Skin epidermis (tissue), 12 donors: ENCODE measurements at regions not wholly inside any gene's neighbourhood (a gene's known extent, or its start where the extent isn't known, plus 50 kb on each side); places are given as distances from the start of the nearest gene placed in this dataset.
"Not testable (repeated sequence)": the region's sequence is repeated elsewhere in the genome, so short reads cannot be mapped to it uniquely, and the experiment has no call there.

Experiments
- H3K27ac ChIP-seq, 21 experiments: fragments of 200-600 bp; sonication (generic) in 11 of 21; one replicate each; pipeline ENCODE4 v1.5.0; 2020; ENCODE audit warnings: mild to moderate bottlenecking in 3 of 21, inconsistent platforms in 2 of 21, moderate library complexity in 2 of 21
- H3K4me3 ChIP-seq, 7 experiments: fragments of 200-600 bp; sonication (generic) in 2 of 7; one replicate each; pipeline ENCODE4 v1.5.0; 2020; ENCODE audit warnings: inconsistent platforms in 2 of 7, mild to moderate bottlenecking in 2 of 7, moderate library complexity in 1 of 7

DNA sequence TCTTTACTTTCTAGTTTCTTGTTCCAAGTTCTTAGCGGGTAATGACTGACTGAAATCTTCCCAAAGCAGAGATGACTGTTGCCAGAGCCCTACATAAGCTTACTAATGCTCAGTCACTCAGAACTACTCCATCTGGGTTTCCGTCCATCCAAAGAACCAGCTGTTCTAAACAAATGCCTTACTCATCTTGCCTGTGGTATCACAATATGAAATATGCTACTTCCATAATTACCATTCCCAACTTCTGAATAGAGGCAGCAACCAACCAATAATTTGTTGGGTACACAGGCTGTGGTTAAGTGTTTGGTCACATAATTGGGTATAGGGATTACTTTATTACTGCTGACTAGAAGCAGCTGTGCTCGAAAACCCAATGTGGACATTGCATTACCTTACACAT lies 930.2 kb upstream of the DIAPH2 start:
- Histone ChIP-seq H3K27ac (no peak overlapping the region), H3K4me3 (no peak overlapping the region)

DNA sequence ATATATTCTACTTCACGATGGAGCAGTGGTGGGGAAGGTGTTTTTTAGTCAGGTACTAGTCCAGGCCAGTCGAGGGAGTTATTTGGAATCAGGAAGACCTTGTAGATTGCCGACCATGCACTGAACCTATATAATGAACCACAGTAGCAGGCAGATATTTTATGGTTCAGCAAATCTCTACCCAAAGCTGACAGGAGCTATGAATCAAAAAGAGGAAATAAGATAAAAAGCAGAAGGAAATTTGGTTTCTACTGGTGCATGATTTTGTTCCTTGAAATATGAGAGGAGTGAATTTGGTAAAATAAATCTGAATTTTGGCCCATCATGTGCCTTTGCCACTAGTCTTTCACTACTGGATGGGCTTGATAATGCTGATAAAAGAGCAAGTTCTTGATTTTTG lies 924.3 kb upstream of the DIAPH2 start:
- no peak overlapping the region for H3K27ac ChIP-seq
- H3K4me3 ChIP-seq: no peak overlapping the region

DNA sequence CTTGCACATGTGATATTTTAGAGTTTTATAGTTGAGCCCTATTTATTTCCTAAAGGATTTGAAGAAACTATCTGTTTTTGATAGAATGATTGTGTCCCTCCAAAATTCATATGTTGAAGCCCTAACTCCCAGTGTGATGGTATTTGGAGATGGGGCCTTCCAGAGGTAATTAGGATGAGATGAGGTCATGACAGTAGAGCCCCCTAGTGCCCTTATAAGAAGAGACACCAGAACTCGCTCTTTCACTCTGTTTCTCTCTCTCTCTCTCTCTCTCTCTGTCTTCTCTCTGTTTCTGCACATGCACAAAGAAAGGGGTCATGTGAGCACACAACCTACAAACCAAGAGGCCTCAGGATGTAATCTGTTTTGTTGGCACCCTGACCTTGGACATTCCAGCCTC lies 921.9 kb upstream of the DIAPH2 start:
- Histone ChIP-seq H3K27ac (no peak overlapping the region), H3K4me3 (no peak overlapping the region)

DNA sequence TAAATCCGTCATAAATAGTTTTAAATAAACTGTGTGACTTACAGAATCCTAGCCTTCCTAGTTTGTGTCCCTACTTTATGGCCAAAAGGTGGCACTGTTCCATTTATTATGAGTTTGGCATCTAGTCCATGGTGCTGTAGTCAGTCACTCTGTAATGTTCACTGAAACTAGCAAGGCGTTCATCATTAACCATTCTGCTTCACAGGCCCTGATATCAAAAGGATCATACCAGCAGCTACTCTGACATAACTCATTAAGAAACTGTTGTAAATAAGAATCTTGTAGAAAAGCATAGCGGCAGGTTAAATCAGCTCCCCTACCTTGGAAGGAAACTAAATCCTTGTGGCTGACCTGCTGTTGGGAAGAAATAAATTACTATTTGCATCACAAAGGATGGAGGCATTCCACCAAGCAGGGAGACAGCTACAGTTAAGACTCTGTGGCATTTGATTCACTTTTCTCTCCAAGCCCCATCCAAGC lies 919.6 kb upstream of the DIAPH2 start:
- H3K4me3 ChIP-seq: no peak overlapping the region
- H3K27ac ChIP-seq: no peak overlapping the region

DNA sequence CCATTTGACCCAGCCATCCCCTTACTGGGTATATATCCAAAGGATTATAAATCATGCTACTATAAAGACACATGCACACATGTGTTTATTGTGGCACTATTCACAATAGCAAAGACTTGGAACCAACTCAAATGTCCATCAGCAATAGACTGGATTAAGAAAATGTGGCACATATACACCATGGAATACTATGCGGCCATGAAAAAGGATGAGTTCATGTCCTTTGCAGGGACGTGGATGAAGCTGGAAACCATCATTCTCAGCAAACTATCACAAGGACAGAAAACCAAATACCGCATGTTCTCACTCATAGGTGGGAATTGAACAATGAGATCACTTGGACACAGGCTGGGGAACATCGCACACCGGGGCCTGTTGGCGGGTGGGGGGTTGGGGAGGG lies 913.4 kb upstream of the DIAPH2 start:
- not testable (repeated sequence) for H3K27ac ChIP-seq, H3K4me3 ChIP-seq

DNA sequence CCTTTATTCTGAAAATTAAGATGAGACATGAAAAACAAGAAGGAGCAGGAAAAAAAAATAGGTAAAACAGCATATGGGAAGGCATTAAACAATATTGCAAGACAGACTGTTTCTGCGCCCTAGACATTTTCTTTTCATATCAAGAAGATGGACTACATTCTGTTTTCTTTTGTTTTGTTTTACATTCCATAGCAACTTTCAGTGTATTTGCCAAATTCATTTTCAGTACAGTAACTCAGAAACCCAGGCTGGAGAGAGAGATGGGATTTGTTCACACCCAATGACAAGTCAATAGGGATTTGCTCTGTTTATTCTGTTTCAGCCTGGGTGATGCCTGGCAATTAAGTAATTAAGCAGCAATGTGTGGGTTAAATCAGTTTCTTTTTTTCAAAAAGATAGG lies 892.8 kb upstream of the DIAPH2 start:
- no peak overlapping the region for H3K27ac ChIP-seq

DNA sequence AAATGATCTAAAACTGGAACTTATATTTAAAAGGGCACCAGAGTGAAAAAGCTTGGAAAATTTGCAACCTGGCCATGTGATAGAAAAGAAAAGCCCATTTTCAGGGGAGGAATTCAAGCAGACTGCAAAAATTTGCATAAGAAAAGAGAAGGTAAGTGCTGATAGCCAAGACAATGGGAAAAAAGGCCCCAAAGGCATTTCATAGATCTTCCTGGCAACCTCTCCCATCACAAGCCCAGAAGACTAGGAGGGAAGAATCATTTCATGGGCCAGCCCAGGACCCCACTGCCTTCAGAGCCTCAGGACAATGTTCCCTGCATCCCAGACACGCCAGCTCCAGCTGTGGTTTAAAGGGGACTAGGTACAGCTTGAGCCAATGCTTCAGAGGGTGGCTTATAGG lies 887.3 kb upstream of the DIAPH2 start:
- Histone ChIP-seq H3K4me3 (no peak overlapping the region), H3K27ac (no peak overlapping the region)

More for the DNA sequence above, 892.8 kb upstream of the DIAPH2 start:
- H3K4me3 ChIP-seq: no peak overlapping the region

DNA sequence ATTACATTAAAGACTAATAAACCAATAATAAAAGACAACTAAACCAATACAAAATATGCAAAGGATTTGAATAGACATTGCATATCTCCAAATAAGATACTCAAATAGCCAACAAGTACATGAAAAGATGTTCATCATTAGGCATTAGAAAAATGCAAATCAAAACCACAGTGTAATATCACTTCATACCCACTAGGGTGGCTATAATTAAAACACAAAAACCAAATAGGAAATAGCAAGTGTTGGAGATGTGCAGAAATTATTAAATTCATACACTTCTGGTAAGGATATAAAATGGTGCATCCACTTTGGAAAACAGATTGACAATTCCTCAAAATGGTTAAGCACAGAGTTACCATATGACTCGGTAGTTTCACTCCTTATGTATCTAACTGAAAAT lies 860.8 kb upstream of the DIAPH2 start:
- no peak overlapping the region for H3K27ac ChIP-seq
- no peak overlapping the region for H3K4me3 ChIP-seq

DNA sequence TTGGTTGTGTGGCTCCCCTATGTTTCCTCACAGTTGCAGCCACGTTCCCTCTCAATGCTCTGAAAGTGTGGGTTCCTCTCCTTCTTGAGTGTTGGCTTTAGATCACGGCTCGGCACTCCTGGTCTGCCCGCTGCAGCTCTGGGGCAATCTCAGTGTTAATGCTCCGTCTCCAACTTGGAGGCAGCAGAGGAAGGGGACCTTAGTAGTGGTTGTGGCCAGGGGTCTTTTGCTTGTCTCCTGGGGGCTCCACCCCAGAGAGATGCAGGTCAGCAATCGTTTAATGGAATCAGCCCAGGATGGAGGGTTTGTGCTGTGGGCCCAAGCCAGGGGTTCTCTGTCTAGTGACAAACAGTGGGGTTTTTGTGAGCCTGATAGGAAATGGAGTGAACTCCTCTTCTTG lies 849.4 kb upstream of the DIAPH2 start:
- H3K4me3 ChIP-seq: no peak overlapping the region

DNA sequence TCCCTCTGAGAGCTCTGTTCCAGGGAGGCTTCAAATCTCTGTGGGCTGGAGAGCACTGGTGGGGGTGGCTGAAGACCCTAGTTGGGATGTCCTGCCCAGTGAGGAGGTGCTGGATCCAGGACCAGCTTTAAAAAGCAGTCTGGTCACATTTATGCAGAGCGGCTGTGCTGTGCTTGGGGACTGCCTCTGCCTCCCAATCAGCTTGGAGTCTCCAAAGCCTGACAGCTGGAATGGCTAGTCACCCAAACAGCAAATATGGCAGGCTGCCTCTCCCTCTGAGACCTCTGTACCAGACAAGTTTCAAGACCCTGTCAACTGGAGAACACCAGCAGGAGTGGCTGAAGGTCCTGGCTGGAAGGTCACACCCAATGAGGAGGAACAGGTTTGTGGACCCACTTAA lies 848.1 kb upstream of the DIAPH2 start:
- H3K4me3 ChIP-seq: no peak overlapping the region
- no peak overlapping the region for H3K27ac ChIP-seq

More for the DNA sequence above, 849.4 kb upstream of the DIAPH2 start:
- no peak overlapping the region for H3K27ac ChIP-seq

DNA sequence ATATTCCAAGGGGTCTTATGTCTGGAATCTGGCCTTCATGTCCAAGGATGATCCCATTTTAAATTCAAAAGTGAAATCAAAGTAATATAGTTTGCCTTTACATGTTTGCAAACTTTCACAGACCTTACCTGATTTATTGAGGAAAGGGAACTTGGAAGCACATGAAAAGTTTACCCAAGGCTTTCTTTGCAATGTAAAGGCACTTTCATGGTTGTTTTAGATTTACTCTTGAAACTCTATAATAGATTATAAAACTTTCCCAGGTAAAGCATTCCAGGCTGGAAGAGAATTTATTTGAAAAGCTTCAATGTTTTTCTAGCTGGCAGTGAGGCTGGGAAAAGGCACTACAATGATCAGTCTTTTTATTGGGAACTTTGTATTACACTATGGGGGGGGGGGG lies 842.8 kb upstream of the DIAPH2 start:
- H3K4me3 ChIP-seq: no peak overlapping the region
- no peak overlapping the region for H3K27ac ChIP-seq

DNA sequence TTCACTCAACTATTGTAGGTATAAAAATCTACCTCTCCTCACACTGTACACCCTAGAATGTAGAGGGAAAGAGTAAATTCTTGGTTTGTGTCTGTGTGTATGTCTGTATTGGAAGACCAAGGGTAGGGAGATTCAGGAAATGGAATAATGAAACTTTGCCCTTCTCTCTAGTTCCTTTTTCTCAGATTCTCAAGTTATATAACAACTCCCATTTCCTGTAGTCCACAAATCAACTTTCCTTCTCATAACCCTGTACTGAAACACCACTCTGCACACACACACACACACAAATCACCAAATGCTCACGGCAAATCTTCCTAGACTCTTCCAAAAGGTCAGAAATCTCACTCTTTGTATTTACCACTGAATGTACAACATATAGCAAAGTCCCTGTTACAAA lies 824.5 kb upstream of the DIAPH2 start:
- H3K4me3 ChIP-seq: no peak overlapping the region
- H3K27ac ChIP-seq: no peak overlapping the region

DNA sequence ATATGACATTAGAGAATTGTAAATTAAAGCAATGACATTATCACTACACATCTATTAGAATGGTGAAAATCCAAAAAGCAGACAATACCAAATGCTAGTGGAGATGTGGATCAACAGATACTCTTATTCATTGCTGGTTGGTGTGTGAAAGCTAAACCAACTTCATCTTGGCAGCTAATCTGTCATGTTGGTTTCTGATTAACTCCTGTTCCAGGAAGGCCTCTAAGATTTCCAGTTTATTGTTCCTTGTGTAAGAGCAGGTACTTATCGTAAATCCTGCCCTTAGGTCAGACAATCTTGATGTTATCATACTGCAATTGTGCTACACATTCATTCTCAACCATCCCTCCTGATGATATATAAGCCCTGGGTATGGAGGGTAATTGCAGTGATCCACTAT lies 809.0 kb upstream of the DIAPH2 start:
- Histone ChIP-seq H3K4me3 (no peak overlapping the region), H3K27ac (no peak overlapping the region)

DNA sequence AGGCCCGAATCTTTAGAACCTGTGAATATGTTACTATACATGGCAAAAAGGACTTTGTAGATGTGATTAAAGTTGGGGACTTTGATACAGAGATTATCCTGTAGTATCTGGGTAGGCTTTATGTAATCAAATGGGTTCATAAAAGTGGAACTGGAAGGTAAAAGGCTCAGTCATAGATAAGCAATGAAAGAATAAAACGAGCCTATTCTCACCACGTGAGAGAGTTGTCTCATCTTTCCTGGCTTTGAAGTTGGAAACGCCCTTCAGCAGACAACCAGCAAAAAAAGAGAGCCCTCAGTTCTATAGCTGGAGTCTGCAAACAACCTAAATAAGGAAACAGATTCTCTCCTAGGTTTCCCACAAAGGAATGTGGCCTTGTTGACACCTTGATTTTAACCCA lies 805.8 kb upstream of the DIAPH2 start:
- H3K27ac ChIP-seq: no peak overlapping the region
- no peak overlapping the region for H3K4me3 ChIP-seq

DNA sequence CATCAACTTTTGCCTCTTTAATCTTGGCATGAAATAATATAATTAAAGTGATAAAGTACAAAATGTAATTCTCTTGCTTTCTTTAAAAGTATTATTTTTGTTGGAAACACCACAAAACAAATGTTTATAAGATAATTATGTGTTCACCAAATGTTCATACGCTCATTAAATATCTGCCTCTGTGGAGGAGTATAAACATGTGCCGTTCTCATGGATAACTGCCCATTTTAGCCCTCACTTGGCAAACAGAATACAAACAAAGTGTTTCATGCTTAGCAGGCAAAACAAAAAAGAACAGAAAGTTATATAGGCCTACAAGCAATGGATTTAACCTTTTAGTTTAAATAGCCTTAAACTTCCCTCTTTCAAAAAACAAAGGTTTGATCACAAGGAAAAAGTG lies 800.5 kb upstream of the DIAPH2 start:
- Histone ChIP-seq H3K4me3 (no peak overlapping the region), H3K27ac (no peak overlapping the region)

DNA sequence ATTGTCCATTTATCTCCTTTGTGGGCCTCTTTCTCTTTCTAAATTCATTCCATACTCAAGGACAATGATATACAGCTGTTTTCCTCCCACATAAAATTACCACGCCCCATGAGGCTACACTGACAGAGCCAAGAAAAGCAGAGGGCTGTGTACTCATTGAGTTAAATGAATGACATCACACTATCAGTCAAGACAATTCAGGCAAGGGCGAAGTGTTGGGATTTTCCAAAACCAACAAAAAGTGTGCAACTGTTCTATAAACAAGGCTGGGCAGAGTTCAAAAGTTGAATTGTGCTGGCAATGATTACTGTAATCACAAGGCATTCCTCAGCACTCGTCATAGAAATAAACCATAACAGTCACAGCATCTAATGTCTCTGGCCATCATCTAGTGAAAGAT lies 799.6 kb upstream of the DIAPH2 start:
- no peak overlapping the region for H3K27ac ChIP-seq
- H3K4me3 ChIP-seq: no peak overlapping the region

DNA sequence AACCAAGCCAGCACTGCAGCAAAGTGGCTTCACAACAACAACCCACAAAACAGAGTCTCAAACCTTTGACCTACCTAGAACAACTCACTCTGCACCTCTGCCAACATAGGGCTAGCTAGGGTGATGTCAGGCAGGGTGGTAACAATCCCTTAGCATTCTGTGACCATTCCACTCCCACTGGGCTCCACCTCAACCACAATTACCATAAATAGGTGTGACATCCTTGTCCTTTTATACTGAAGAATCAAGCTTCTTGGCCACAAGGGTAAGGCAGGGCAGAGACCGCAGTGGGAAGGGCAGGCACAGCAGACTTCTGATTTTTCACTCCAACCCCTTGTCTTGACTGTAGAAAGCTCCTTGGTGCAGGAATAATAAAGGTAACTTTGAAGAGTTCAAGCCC lies 795.4 kb upstream of the DIAPH2 start:
- Histone ChIP-seq H3K27ac (no peak overlapping the region), H3K4me3 (no peak overlapping the region)

DNA sequence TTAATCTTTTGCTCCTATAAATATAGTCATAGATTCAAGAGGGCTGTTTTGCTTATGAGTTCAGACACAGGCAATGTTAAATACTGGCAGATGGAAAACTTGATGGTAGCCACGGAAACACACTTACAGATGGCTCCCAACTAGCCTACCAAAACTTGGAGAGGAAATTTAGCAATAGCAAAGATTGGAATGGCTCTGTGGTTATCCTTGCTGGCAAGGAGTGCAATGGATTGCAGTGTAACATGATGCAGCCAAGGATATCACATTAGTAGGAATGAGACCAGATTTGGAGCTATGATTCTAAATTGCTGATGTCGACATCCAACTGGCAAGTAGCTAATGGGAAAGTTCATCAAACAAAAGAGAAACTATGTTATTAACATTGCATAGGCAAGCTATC lies 791.0 kb upstream of the DIAPH2 start:
- Histone ChIP-seq H3K4me3 (no peak overlapping the region), H3K27ac (no peak overlapping the region)

DNA sequence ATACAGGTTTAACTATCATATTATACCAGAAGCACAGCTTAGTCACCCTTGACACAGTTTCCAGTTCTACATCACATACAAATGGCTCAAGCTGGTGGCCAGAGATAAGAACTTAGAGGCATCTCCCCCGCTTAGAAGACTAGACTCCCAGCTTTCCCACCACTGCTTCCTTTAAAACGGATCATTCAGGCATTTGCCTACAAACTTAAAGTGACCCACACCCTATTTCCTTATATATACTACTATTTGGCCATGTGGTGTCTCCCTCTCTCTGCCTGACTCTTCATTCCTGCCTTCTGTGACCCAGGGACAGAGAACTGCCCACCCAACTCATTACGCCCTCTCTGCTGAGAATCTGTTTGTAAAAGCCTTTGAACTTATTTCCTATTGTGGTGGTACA lies 781.2 kb upstream of the DIAPH2 start:
- no peak overlapping the region for H3K4me3 ChIP-seq
- no peak overlapping the region for H3K27ac ChIP-seq

DNA sequence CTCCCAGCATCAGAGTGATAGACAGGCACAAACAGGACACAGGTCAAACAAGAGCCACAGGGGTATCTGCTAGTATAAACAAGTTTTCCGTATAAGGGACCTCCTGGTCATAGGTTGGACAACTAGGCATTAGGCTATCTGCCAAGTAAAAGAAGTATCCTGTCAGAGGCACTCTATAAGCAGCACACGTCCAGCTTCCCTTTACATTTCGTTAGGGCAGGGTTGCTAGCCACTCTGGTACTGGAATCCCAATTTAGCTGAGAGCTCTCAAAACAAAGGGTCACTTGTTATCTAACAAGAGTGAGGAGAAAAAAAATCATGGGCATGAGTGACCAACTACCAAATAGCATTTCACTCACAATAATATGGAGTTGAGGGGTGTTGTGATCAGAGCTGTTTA lies 780.7 kb upstream of the DIAPH2 start:
- Histone ChIP-seq H3K4me3 (no peak overlapping the region), H3K27ac (no peak overlapping the region)

DNA sequence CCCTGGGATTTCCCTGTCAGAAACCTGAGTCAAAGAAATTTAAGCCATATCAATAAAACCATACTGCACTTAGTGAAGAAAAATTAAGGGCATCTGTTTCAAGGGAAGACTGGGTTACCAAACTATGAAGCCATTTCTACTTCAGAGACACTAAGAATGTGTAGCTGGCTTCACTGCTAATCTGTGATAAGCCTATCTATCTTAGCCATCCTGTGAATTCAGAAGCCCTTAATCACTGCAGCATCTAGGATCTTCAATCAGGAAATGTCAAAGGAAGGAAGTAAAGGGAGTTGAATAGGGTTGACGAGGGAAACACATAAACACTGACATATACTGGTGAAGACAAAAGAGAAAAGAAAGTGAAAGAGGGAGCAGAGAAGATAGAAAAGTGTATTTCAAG lies 777.6 kb upstream of the DIAPH2 start:
- H3K4me3 ChIP-seq: no peak overlapping the region
- H3K27ac ChIP-seq: no peak overlapping the region

DNA sequence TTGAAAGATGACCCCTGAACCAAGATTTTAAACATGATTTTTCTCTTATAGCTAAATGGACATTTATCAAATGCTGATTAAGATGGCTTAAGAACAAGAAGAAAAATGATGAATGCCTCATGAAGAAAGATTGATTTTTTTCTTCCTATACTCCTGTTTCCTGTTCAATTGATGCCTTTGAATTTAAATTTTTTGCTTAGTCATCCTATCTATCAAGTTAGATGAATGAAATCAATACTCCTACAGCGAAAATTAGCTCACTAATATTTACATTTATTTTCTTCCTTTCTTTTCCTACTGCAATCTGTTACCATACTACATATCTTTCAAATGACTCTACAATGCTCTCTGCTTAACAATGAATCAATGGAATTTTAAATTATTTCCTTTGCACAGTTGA lies 773.6 kb upstream of the DIAPH2 start:
- Histone ChIP-seq H3K4me3 (no peak overlapping the region), H3K27ac (no peak overlapping the region)

DNA sequence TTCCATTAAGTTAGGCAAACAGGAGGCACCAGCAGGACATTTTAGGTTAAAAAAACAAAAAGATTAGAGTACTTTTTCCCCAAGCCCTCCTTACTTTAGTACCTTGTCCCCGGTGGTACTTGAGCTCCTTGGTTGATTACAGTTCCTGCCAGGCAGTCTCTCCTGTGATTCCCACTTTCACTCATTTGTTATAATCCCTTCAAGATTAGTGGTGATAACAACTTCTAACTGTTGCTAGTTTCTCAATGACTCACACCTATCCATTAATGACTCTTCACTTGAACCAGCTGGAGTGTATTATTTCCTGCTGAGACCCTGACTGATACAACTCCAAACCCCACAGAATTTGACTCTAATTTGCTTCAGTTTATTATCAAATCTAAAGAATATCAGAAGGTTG lies 765.0 kb upstream of the DIAPH2 start:
- H3K27ac ChIP-seq: no peak overlapping the region
- no peak overlapping the region for H3K4me3 ChIP-seq
